ENCODE measurements at regions not wholly inside any gene's neighbourhood (a gene's known extent, or its start where the extent isn't known, plus 50 kb on each side); places are given as distances from the start of the nearest gene placed in this dataset.

- TF ChIP-seq NFE2L1 (CRISPR knock-in tag; IDR thresholded peaks at IDR 0.05), result no peak
- TF ChIP-seq ATF3 (CRISPR knock-in tag; conservative IDR thresholded peaks at IDR 0.05), result no peak
- no peak for TF ChIP-seq KAT7 (CRISPR knock-in tag; IDR thresholded peaks at IDR 0.05; ENCODE audit: borderline replicate concordance)
- no peak for TF ChIP-seq ZNF121 (CRISPR knock-in tag; IDR thresholded peaks at IDR 0.05)
- TF ChIP-seq MAX (CRISPR knock-in tag; IDR thresholded peaks at IDR 0.05), result no peak
- no peak for TF ChIP-seq CREM (CRISPR knock-in tag; IDR thresholded peaks at IDR 0.05)
- no peak for TF ChIP-seq CTCF (IDR thresholded peaks at IDR 0.05)
- no peak for TF ChIP-seq USF2 (CRISPR knock-in tag; IDR thresholded peaks at IDR 0.05)
- TF ChIP-seq NFYB (CRISPR knock-in tag; conservative IDR thresholded peaks at IDR 0.05; ENCODE audit: low read depth), result no peak
- no peak for TF ChIP-seq ZNF512 (CRISPR knock-in tag; IDR thresholded peaks at IDR 0.05; ENCODE audit: borderline replicate concordance)
- TF ChIP-seq ETV6 (CRISPR knock-in tag; IDR thresholded peaks at IDR 0.05), result no peak
Measured at GRCh38 chr3:95029644-95030043, 966.8 kb downstream of the NSUN3 start.

Data from WTC11 (cell line).